GM19328 (cell line): ENCODE measurements at regions not wholly inside any gene's neighbourhood (a gene's known extent, or its start where the extent isn't known, plus 50 kb on each side); places are given as distances from the start of the nearest gene placed in this dataset.
"Not testable (repeated sequence)": the region's sequence is repeated elsewhere in the genome, so short reads cannot be mapped to it uniquely, and the experiment has no call there.

Source experiments
- ATAC-seq: cut with Tn5 transposase; IDR thresholded peaks from one replicate; pipeline ENCODE4 v1.9.1; 2021; ENCODE audit warnings: mild to moderate bottlenecking, moderate library complexity; ENCODE audit not compliant: unreplicated experiment

GRCh38 chr9:42430674-42431615, 247.5 kb downstream of the SPATA31A6 start:
- ATAC-seq: not testable (repeated sequence)

- not testable (repeated sequence) for ATAC-seq
Measured at GRCh38 chr9:42431616-42432010, 248.2 kb downstream of the SPATA31A6 start.

DNA sequence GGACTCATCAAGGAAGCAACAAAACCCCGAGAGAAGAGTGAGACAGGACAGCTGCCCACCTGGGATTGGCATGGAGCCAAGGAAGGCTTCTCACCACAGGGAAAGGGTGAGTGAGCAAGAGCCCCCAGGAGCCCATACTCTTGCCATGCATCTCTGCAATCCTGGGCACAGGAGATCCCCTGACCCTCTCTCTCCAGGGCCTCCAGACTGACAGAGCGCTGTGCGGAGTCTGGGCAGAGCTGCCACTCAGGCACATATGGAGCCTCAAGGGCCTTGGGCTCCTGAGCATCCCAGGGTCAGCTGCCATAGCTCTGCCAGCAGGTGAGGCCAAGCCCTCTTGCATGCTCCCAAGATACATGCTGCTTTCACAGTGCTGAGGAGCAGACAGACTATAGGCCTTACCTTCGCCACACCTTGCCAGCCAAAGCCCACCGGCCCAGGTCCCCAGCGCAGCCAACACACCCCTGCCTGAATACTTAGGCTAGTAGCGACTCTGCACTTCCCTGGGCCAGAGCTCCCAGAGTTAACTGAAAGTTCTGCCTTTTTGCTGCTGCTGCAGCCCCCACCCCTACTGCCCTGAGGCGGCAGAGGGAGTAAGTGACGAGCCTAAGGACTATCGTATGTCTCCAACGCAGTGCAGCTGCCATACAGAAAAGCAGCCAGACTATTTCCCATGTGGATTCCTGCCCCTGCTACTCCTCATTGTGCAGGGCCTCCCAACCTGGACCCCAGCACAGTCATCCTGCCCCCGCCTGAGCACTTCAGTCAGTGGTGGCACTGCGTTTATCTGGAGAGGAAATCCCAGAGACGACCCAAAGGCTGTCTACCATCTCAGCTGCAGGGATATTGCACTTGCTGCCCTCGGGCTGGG, 251.6 kb downstream of the SPATA31A6 start:
- not testable (repeated sequence) for ATAC-seq

DNA sequence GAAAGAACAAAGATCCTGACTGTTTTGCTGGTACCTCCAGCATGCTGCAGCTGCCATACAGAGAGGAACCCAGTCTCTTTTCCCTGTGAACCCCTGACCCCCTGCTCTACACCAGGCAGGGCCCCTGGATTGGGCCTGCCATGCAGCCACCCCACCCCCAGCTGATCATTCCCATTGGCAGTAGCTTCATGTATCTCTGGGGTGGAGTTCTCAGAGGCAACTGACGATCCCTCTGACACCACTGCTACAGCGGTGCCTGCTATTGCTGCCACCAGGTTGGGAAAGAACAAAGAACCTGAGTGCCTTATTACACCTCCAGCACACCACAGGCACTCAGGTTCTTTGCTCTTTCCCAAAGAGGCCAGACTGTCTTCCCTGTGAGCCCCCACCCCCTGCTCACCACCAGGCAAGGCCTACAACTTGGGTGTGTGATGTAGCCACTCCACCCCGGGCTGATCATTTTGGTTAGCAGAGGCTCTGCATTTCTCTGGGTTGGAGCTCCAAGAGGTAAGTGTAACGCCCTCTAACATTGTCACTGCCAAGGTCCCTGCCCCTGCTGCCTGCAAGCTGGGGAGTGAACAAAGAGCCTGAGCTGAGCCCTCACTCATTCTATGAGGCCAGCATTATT, 252.4 kb downstream of the SPATA31A6 start:
- ATAC-seq: not testable (repeated sequence)

- peak; percentile 77 for ATAC-seq
Measured at GRCh38 chr9:42437057-42437759, 253.7 kb downstream of the SPATA31A6 start.

DNA sequence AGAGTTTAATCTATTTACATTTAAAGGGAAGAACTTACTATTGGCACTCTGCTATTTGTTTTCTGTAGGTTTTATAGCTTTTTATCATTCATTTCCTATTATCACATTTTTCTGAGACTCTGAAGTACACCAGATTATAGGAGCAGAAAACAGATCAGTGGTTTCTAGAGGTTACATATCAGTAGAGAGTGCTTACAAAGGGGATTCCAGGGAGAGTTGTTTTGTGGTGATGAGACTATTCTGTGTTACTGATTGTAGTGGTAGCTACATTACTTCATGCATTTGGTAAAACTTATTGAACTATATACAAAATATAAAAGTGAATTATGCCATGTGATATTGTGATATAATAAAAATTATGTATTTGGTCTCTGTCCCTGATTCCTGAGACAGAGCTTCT, 259.2 kb downstream of the SPATA31A6 start:
- ATAC-seq: not testable (repeated sequence)

DNA sequence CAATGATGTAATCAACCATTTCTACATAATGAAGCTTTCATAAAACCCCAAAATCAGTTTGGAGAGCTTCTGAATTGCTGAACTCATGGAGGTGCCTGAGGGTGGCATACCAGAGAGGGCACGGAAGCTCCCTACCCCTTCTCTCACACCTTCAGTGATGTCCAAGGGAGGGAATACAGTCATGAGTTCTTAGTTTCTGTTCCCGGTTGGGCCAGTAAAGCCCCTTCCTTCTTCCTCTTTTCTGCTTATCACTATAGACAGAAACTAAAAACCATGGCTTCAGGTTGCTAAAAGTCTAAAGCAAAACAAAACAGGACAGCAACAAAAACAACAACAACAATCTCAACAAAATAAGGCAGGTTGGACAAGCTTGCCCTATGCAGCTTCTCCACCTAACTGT, 260.0 kb downstream of the SPATA31A6 start:
- not testable (repeated sequence) for ATAC-seq

- ATAC-seq: not testable (repeated sequence)
Measured at GRCh38 chr9:42461436-42461835, 278.0 kb downstream of the SPATA31A6 start.

DNA sequence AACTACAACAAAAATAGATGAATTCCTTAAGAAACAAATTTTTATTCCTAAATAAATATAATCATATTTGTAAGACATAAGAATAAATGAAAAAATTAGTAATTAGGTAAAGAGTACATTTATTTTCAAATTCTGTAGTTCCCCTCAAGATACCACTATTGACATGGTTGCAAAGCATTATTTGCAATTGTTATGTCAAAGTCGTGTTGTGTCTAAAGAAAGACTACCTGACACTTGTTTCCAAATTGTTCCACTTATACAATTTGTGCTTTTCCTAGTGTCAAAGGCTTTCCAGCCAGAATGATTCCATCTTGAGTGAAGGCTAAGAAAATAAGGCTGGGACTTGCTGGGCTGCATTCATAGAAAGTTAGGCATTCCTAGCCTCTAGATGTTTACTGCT, 278.4 kb downstream of the SPATA31A6 start:
- not testable (repeated sequence) for ATAC-seq

GRCh38 chr9:42463981-42464380, 280.5 kb downstream of the SPATA31A6 start:
- not testable (repeated sequence) for ATAC-seq

- ATAC-seq: not testable (repeated sequence)
Measured at GRCh38 chr9:42470577-42470976, 287.1 kb downstream of the SPATA31A6 start.

GRCh38 chr9:42490989-42491388, 307.5 kb downstream of the SPATA31A6 start:
- ATAC-seq: not testable (repeated sequence)

DNA sequence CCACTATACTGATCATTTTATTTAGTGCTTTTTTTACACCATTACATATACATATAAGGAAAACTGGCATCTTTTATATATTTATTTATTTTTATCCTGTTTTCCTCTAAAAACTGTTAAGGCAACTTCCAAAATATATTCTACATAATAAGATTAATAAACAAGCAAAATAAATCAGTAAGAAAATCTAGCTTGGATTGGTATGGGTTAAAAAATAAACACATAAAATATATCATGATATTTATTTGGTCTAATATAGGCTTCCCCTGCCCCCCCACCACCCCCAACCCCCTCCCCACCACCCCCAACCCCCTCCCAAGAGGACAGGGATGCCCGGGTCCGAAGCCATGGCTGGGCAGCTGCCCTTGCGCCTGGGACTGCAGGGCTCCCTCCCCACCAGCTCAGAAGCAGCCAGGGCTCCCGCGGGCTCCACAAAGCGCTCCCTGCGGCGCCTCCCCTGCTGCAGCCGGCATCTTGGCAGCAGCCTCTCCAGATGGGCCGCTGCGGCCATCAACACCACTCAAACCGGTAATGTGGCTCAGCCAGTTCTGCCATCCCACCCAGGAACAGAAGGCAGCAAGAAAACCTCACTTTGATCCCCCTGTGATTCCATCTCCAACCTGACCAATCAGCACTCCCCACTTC, 319.3 kb downstream of the SPATA31A6 start:
- ATAC-seq: not testable (repeated sequence)

DNA sequence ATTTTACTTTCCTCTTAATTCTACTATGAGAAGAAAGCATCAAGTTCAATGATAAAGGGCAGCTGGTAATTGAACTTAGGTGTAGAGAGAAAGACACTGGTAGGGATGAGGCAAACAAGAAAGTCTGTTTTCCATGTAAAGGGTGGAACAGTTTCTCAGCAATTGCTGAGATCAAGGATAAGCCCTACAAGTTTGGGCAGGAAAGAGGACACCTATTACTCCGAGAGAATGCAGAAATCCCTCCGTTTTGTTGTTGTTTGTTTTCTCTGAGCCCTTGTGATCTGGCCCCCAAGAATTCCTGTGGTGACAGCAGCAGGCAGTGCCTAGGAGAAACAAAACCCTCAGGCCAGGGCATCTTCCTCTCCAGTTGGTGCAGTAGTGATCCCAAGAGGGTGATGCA, 324.7 kb downstream of the SPATA31A6 start:
- ATAC-seq: not testable (repeated sequence)

- ATAC-seq: not testable (repeated sequence)
Measured at GRCh38 chr9:42513535-42513934, 330.1 kb downstream of the SPATA31A6 start.

- ATAC-seq: not testable (repeated sequence)
Measured at GRCh38 chr9:42534325-42534983, 351.0 kb downstream of the SPATA31A6 start.

- ATAC-seq: not testable (repeated sequence)
Measured at GRCh38 chr9:42534984-42535325, 351.5 kb downstream of the SPATA31A6 start.

DNA sequence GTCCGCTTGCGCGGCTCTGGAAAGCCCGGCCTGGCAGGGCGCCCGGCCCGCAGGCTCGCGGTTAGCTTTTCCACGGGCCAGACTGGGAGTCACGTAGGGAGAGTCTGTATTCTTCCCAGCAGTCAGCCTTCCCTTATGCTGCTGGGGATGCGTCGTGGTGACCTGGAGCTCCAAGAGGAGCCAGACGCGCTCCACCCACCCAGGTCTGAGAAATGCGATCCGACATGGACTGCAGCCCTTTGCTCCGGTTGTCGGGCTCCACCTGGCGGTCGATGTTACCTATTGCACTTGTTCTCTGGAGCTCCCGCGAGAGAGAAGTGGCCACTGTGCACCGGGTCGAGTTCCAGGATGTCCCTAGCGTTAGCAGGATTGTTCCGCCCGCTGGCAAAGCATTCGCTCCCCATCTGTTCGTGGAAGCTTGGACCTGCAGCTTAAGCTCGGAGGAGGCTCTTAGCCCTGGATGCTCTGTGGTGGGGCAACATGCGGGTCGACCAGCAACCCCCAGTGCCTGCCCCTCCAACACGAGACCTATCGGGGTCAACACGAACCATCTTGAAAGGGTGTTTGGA, 367.4 kb downstream of the SPATA31A6 start:
- peak; percentile 81 for ATAC-seq

DNA sequence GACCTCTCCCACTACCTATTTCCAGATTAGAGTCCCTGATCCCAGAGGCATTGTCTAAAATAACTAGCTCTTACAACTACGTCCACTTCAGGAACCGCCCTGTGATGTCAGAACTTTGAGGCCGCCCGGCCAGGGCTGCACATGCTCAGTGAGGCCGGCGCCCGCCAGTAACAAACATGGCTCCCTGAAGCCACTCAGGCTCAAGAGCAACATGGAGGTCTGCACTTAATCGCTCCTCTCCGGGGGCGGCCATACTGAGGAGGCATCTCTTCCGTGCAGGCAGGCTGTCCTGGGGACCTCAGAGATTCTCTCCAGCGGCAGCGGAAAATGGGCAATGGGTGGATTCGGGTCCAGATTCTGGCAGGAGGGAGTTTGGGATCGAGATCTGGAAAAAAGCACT, 385.1 kb downstream of the SPATA31A6 start:
- ATAC-seq: not testable (repeated sequence)
